Common myeloid progenitor, CD34-positive (primary cell): ENCODE measurements at regions not wholly inside any gene's neighbourhood (a gene's known extent, or its start where the extent isn't known, plus 50 kb on each side); places are given as distances from the start of the nearest gene placed in this dataset.

Experiments
- CTCF ChIA-PET: fragments of 350-600 bp; sonication (Branson Sonifier 250); formaldehyde crosslinking; loops from one replicate; lab custom pipeline; 2021; ENCODE audit warnings: antibody characterized with exemption; lab: Charles Lee
- POLR2A ChIA-PET: fragments of 350-600 bp; sonication (Branson Sonifier 250); formaldehyde crosslinking; loops from one replicate; lab custom pipeline; 2021; ENCODE audit warnings: antibody characterized with exemption; lab: Charles Lee
- DNase-seq, 3 donors: peaks; one replicate each; pipeline versions ENCODE4 v3.0.0 to v3.0.0-alpha.2; 2013
- H3K27ac ChIP-seq, 2 experiments: 1 replicate in 1 of 2; 2 replicates in 1 of 2; pipeline ENCODE4 v1.7.0; 2013; ENCODE audit warnings: inconsistent platforms in 2 of 2, low read length in 2 of 2, mild to moderate bottlenecking in 2 of 2, low read depth in 1 of 2, moderate library complexity in 1 of 2; ENCODE audit not compliant: severe bottlenecking in 2 of 2, insufficient read depth in 1 of 2, poor library complexity in 1 of 2
- H3K27me3 ChIP-seq, 5 experiments: replicated peaks in 2 of 5; 1 replicate in 3 of 5; 2 replicates in 2 of 5; pipeline versions ENCODE4 v1.6.1 to v1.7.0; 2013; ENCODE audit warnings: low read length in 4 of 5, mild to moderate bottlenecking in 2 of 5, moderate library complexity in 2 of 5, inconsistent platforms in 1 of 5; ENCODE audit not compliant: insufficient read depth in 5 of 5, control insufficient read depth in 4 of 5
- H3K36me3 ChIP-seq, 4 experiments: 1 replicate in 2 of 4; 2 replicates in 2 of 4; pipeline versions ENCODE4 v1.6.1 to v1.7.0; 2013; ENCODE audit warnings: low read length in 3 of 4, control low read depth in 1 of 4, mild to moderate bottlenecking in 1 of 4; ENCODE audit not compliant: control insufficient read depth in 4 of 4, insufficient read depth in 4 of 4
- H3K4me1 ChIP-seq, 4 experiments: 1 replicate in 3 of 4; 2 replicates in 1 of 4; pipeline versions ENCODE4 v1.6.1 to v1.7.1; 2013; ENCODE audit warnings: low read length in 3 of 4, mild to moderate bottlenecking in 3 of 4, control low read depth in 1 of 4, inconsistent platforms in 1 of 4, moderate library complexity in 1 of 4; ENCODE audit not compliant: control insufficient read depth in 4 of 4, insufficient read depth in 4 of 4; ENCODE audit errors: control extremely low read depth in 1 of 4
- H3K4me3 ChIP-seq, 7 experiments: 1 replicate in 4 of 7; 2 replicates in 3 of 7; pipeline versions ENCODE4 v1.5.1 to v1.7.0; 2013; ENCODE audit warnings: mild to moderate bottlenecking in 7 of 7, low read length in 6 of 7, moderate library complexity in 6 of 7, inconsistent platforms in 2 of 7, low read depth in 2 of 7, control low read depth in 1 of 7; ENCODE audit not compliant: insufficient read depth in 4 of 7, control insufficient read depth in 1 of 7; ENCODE audit errors: extremely low read depth in 1 of 7
- H3K9me3 ChIP-seq, 5 experiments: 1 replicate in 4 of 5; 2 replicates in 1 of 5; pipeline versions ENCODE4 v1.6.1 to v1.7.1; 2013; ENCODE audit warnings: low read length in 4 of 5, mild to moderate bottlenecking in 2 of 5, inconsistent platforms in 1 of 5, low read depth in 1 of 5, moderate library complexity in 1 of 5; ENCODE audit not compliant: control insufficient read depth in 4 of 5, insufficient read depth in 2 of 5; ENCODE audit errors: control extremely low read depth in 1 of 5
- WGBS: methylation state at CpG from one replicate; pipeline ENCODE4 v1.1.5; 2013; ENCODE audit not compliant: insufficient coverage; 5-methylcytosine and 5-hydroxymethylcytosine counted together

- WGBS: 100% methylated on average over 1 of the region's 7 CpGs
- CTCF ChIA-PET: no interaction called here
- H3K27ac ChIP-seq: no peak overlapping the region
Observed at GRCh38 chr5:9790276-9790675, 160.1 kb upstream of the TAS2R1 start.

GRCh38 chr5:9789777-9790176 lies 159.6 kb upstream of the TAS2R1 start:
- POLR2A ChIA-PET: no interaction called here
- CTCF ChIA-PET: no interaction called here
- Histone ChIP-seq H3K4me1 (no peaks in the 10 kb centered on the region), H3K27ac (no peak overlapping the region), H3K9me3 (no peaks in the 10 kb centered on the region), H3K4me3 (no peak overlapping the region), H3K36me3 (no peaks in the 10 kb centered on the region), H3K27me3 (no peaks in the 10 kb centered on the region)
- no peak for DNase-seq
- no CpG with 5 or more reads among the region's 1 CpG for WGBS

More at GRCh38 chr5:9790276-9790675, 160.1 kb upstream of the TAS2R1 start:
- Histone ChIP-seq H3K4me3 (no peak overlapping the region), H3K4me1 (no peaks in the 10 kb centered on the region), H3K36me3 (no peaks in the 10 kb centered on the region), H3K27me3 (no peaks in the 10 kb centered on the region), H3K9me3 (no peaks in the 10 kb centered on the region)
- POLR2A ChIA-PET: no interaction called here
- DNase-seq: no peak

- H3K27ac ChIP-seq: no peak overlapping the region
- no peaks in the 10 kb centered on the region for H3K4me1 ChIP-seq
- H3K36me3 ChIP-seq: no peaks in the 10 kb centered on the region
- DNase-seq: no peak
- no peaks in the 10 kb centered on the region for H3K9me3 ChIP-seq
- CTCF ChIA-PET: no interaction called here
- WGBS: 83% methylated on average over 6 of the region's 8 CpGs
- POLR2A ChIA-PET: no interaction called here
- no peaks in the 10 kb centered on the region for H3K27me3 ChIP-seq
- H3K4me3 ChIP-seq: no peak overlapping the region
Observed at GRCh38 chr5:9787861-9788600, 157.9 kb upstream of the TAS2R1 start.

- H3K27me3 ChIP-seq: no peaks in the 10 kb centered on the region
- H3K4me3 ChIP-seq: no peak overlapping the region
- H3K36me3 ChIP-seq: no peaks in the 10 kb centered on the region
- ChIA-PET POLR2A (no interaction called here), CTCF (no interaction called here)
- H3K9me3 ChIP-seq: no peaks in the 10 kb centered on the region
- no peak for DNase-seq
- WGBS: 100% methylated on average over 2 of the region's 6 CpGs
- H3K27ac ChIP-seq: no peak overlapping the region
- H3K4me1 ChIP-seq: no peaks in the 10 kb centered on the region
Observed at GRCh38 chr5:9786380-9787360, 156.5 kb upstream of the TAS2R1 start.

- CTCF ChIA-PET: no interaction called here
- Histone ChIP-seq H3K27ac (no peak overlapping the region), H3K9me3 (peaks cover 0 to 3% (median 0%) of the 10 kb centered on the region in 5 experiments), H3K4me1 (no peaks in the 10 kb centered on the region), H3K27me3 (no peaks in the 10 kb centered on the region), H3K4me3 (no peak overlapping the region), H3K36me3 (no peaks in the 10 kb centered on the region)
- no CpG with 5 or more reads among the region's 2 CpGs for WGBS
- no peak for DNase-seq
- POLR2A ChIA-PET: no interaction called here
Observed at GRCh38 chr5:9785751-9786150, 155.6 kb upstream of the TAS2R1 start.

- 100% methylated on average over 2 of the region's 2 CpGs for WGBS
- POLR2A ChIA-PET: no interaction called here
- H3K27me3 ChIP-seq: no peaks in the 10 kb centered on the region
- H3K4me3 ChIP-seq: no peak overlapping the region
- H3K4me1 ChIP-seq: no peaks in the 10 kb centered on the region
- no peak overlapping the region for H3K27ac ChIP-seq
- no peaks in the 10 kb centered on the region for H3K36me3 ChIP-seq
- no peak for DNase-seq
- CTCF ChIA-PET: no interaction called here
- H3K9me3 ChIP-seq: peaks cover 0 to 3% (median 0%) of the 10 kb centered on the region in 5 experiments
Observed at GRCh38 chr5:9784231-9784630, 154.1 kb upstream of the TAS2R1 start.
